ENCODE measurements at regions not wholly inside any gene's neighbourhood (a gene's known extent, or its start where the extent isn't known, plus 50 kb on each side); places are given as distances from the start of the nearest gene placed in this dataset.

GRCh38 chr5:87948486-87948885, 320.2 kb downstream of the TMEM161B start:
- TF ChIP-seq SREBF2 (CRISPR knock-in tag; IDR thresholded peaks at IDR 0.05) (no peak), TRIM25 (IDR thresholded peaks at IDR 0.05; ENCODE audit: borderline replicate concordance) (no peak), RFX5 (IDR thresholded peaks at IDR 0.05; ENCODE audit: low read depth, low read length) (no peak), TRIM24 (IDR thresholded peaks at IDR 0.05) (no peak), RBM39 (optimal IDR thresholded peaks at IDR 0.05; ENCODE audit: low read depth, low read length) (no peak), MYBL2 (IDR thresholded peaks at IDR 0.05; ENCODE audit: low read depth) (no peak), MYBL2 (CRISPR knock-in tag; IDR thresholded peaks at IDR 0.05; ENCODE audit: borderline replicate concordance) (no peak), SOX6 (IDR thresholded peaks at IDR 0.05) (no peak), POLR3A (IDR thresholded peaks at IDR 0.05; ENCODE audit: borderline replicate concordance, extremely low read depth, insufficient read depth, insufficient read length) (no peak), RBM22 (IDR thresholded peaks at IDR 0.05; ENCODE audit: low read depth, low read length, poor library complexity, severe bottlenecking) (no peak), PHF8 (IDR thresholded peaks at IDR 0.05; ENCODE audit: borderline replicate concordance, low read length) (no peak), KDM2B (CRISPR knock-in tag; IDR thresholded peaks at IDR 0.05) (no peak), SMARCB1 (IDR thresholded peaks at IDR 0.05; ENCODE audit: insufficient read length, low read depth) (no peak), ZNF146 (CRISPR knock-in tag; IDR thresholded peaks at IDR 0.05; ENCODE audit: unreplicated experiment) (no peak)
- TF ChIP-seq, protein P1, sequence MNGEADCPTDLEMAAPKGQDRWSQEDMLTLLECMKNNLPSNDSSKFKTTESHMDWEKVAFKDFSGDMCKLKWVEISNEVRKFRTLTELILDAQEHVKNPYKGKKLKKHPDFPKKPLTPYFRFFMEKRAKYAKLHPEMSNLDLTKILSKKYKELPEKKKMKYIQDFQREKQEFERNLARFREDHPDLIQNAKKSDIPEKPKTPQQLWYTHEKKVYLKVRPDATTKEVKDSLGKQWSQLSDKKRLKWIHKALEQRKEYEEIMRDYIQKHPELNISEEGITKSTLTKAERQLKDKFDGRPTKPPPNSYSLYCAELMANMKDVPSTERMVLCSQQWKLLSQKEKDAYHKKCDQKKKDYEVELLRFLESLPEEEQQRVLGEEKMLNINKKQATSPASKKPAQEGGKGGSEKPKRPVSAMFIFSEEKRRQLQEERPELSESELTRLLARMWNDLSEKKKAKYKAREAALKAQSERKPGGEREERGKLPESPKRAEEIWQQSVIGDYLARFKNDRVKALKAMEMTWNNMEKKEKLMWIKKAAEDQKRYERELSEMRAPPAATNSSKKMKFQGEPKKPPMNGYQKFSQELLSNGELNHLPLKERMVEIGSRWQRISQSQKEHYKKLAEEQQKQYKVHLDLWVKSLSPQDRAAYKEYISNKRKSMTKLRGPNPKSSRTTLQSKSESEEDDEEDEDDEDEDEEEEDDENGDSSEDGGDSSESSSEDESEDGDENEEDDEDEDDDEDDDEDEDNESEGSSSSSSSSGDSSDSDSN (IDR thresholded peaks at IDR 0.05; ENCODE audit: borderline replicate concordance in 1 of 2, low read depth in 2 of 2, low read length in 2 of 2), result no peak
- TF ChIP-seq, protein P2, sequence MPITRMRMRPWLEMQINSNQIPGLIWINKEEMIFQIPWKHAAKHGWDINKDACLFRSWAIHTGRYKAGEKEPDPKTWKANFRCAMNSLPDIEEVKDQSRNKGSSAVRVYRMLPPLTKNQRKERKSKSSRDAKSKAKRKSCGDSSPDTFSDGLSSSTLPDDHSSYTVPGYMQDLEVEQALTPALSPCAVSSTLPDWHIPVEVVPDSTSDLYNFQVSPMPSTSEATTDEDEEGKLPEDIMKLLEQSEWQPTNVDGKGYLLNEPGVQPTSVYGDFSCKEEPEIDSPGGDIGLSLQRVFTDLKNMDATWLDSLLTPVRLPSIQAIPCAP (CRISPR knock-in tag; IDR thresholded peaks at IDR 0.05; ENCODE audit: borderline replicate concordance), result no peak
- no peaks in the 10 kb centered on the region for H3K9me1 ChIP-seq (ENCODE audit: control insufficient read depth, insufficient read depth, low read length)
- no peak for DNase-seq (ENCODE audit: extremely low read depth in 1 of 4, low spot score in 3 of 4)
- no peaks in the 10 kb centered on the region for H3K9me3 ChIP-seq (replicated peaks; ENCODE audit: control insufficient read depth, insufficient read depth, low read depth, low read length)
- no peak for ATAC-seq
- no peaks in the 10 kb centered on the region for H3K4me1 ChIP-seq (replicated peaks in 1 of 2; ENCODE audit: control insufficient read depth in 2 of 2, insufficient read depth in 2 of 2, low read length in 2 of 2)
- in situ Hi-C loops (cut with MboI), result no loop called here
- FAIRE-seq, result no peak
- WGBS (ENCODE audit: insufficient coverage, low coverage, missing lambda C conversion rate), result 0% methylated on average over 2 of the region's 2 CpGs
- no peaks in the 10 kb centered on the region for H3K27me3 ChIP-seq (ENCODE audit: control insufficient read depth in 2 of 2, insufficient read depth in 2 of 2, low read length in 2 of 2)
- ChIA-PET POLR2A (no interaction called here), CTCF (ENCODE audit: low intra/inter-chr PET ratio) (no interaction called here)
- H3K4me2 ChIP-seq (ENCODE audit: insufficient read depth, low read length), result no peak overlapping the region
- intact Hi-C loops (cut with micrococcal nuclease), result no loop called here
- H2AFZ ChIP-seq (ENCODE audit: low read depth, low read length), result no peak overlapping the region
- no peak overlapping the region for H3K4me3 ChIP-seq
- H3K9ac ChIP-seq (ENCODE audit: insufficient read depth in 1 of 2, low read depth in 2 of 2, low read length in 2 of 2), result no peak overlapping the region
- no peaks in the 10 kb centered on the region for H3K79me2 ChIP-seq (ENCODE audit: control insufficient read depth, insufficient read depth, low read length)
- no TSS peak for BruUV-seq (replicated peaks)
- no peak overlapping the region for H3K27ac ChIP-seq (ENCODE audit: extremely low read depth, low read depth, low read length)
- no peaks in the 10 kb centered on the region for H3K36me3 ChIP-seq (ENCODE audit: control insufficient read depth, insufficient read depth, low read length)
- no peaks in the 10 kb centered on the region for H4K20me1 ChIP-seq (replicated peaks; ENCODE audit: control insufficient read depth, insufficient read depth, low read length)

Data from K562 (cell line).